GM18526 (cell line): ENCODE measurements at regions not wholly inside any gene's neighbourhood (a gene's known extent, or its start where the extent isn't known, plus 50 kb on each side); places are given as distances from the start of the nearest gene placed in this dataset.

Experiments used
- POLR2A ChIP-seq: IDR thresholded peaks from 3 replicates; pipeline ENCODE4 v1.6.1; 2011; ENCODE audit not compliant: insufficient read length; ENCODE audit errors: extremely low read depth

DNA sequence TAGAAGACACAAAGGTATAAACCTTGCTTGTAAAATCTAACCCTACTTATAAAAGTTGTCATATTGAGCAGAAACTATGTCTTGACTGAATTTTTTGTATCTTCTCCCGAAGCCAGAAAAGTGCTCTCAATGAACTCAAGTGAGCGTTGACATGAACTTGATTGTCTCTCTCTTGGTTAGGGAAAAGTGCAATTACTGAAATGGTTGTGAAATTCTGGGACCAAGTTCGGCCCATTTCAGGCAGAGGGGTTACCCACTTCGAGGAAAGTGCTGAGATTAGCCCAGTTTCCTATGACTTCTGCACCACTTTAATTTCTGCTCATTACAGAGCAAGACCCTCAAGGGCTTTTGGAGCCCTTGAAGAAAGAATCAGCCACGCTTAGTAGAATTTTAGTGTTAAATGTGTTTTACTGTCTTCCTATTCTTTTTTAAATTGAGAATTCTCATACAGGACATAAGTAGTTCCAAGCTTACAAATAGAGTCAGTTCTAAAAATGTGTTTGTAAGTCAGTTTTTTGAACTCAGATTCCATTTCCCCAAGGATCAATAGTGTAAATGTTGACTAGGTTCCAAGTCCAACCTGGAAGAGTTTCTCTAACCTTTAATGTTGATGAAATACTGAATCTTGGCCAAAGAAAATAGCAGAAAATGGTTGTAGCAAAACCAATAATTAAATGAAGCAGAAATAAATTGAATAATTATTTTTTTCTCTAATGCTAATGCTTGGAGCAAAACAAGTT, 125.7 kb upstream of the ACSL4 start:
- no peak for TF ChIP-seq POLR2A

DNA sequence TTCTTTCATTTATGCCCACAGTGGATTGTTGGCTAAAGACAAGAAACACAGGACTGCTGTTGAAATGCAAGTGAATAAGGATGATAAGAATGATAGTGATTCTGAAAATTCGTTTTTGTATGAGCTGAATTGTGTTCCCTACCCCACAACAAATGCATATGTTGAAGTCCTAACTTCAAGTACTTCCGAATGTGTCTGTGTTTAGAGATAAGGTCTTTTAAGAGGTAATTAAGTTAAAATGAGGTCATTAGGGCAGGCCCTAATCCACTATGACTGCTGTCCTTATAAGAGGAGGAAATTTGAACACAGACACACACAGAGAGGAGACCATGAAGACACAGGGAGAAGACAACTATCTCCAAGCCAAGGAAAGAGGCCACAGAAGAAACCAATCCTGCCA, 126.6 kb upstream of the ACSL4 start:
- no peak for TF ChIP-seq POLR2A

DNA sequence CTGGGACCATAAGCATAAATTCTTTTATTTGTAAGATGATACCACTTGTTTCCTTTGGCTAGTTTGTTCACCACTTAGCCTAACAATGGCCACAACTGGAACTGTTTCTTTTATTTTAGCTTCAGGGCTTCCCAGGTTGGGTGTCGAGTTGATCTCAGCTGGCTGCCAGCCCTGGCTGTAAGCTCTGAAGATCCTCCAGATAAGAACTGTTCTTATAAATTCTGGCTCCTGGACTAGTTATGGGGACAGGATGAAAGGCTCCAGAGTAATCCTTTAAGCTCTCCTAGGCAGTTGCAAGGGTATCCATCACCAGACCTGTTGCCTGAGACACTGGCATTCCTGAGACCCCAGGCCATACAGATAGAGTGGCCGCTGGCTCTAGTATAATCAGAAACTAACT, 129.4 kb upstream of the ACSL4 start:
- no peak for TF ChIP-seq POLR2A

DNA sequence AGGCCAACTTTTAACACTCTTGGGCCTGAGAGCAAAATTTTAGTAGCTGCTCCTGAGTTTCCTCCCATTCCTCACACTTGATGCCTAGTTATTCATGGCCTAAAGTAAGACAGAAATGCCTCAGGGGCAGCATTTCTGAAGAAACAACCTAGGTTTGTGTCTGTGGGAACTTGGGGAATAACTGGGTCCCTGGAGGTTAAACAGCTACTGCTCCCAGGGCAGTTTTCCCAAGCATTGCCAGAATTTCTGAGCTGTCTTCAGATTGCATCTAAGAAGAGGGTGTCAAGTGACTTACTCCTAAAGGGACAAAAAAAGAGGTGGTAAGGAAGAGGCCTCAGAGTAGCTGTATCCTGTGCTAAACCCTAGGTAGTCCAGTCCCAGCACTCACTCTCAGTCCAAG, 130.8 kb upstream of the ACSL4 start:
- no peak for TF ChIP-seq POLR2A

- TF ChIP-seq POLR2A: no peak
Measured at GRCh38 chrX:109871121-109871888, 131.6 kb upstream of the TMEM164 start.

GRCh38 chrX:109872021-109872732, 130.7 kb upstream of the TMEM164 start:
- TF ChIP-seq POLR2A: no peak

GRCh38 chrX:109873574-109873973, 129.3 kb upstream of the TMEM164 start:
- TF ChIP-seq POLR2A: no peak

DNA sequence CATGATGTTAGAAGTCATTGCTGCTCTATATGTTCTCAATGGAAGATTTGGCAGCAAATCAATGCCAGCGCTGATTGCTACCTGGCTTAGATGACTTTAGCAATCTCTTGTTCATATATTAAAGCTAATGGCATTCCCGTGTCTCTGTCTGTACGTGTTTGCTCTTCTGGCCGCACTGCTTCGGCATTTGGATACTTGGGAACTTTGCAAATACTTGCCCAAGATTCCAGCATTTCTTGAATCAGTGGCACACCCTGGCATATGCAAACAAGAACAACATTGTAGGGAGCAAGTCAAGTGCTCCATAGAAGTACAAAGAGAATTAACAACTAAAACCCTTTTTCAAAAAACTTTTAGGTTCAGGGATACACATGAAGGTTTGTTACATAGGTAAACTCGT, 128.9 kb upstream of the TMEM164 start:
- TF ChIP-seq POLR2A: no peak

- TF ChIP-seq POLR2A: no peak
Measured at GRCh38 chrX:109874548-109874947, 128.4 kb upstream of the TMEM164 start.

DNA sequence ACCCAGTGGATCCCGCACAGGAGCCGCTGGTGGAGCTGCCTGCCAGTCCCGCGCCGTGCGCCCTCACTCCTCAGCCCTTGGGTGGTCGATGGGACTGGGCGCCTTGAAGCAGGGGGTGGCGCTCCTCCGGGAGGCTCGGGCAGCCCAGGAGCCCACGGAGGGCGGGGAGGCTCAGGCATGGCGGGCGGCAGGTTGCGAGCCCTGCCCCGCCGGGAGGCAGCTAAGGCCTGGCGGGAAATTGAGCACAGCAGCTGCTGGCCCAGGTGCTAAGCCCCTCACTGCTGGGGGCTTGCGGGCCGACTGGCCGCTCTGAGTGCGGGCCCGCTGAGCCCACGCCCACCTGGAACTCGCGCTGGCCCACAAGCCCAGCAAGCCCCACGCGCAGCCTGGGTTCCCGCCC, 127.1 kb upstream of the TMEM164 start:
- TF ChIP-seq POLR2A: no peak

DNA sequence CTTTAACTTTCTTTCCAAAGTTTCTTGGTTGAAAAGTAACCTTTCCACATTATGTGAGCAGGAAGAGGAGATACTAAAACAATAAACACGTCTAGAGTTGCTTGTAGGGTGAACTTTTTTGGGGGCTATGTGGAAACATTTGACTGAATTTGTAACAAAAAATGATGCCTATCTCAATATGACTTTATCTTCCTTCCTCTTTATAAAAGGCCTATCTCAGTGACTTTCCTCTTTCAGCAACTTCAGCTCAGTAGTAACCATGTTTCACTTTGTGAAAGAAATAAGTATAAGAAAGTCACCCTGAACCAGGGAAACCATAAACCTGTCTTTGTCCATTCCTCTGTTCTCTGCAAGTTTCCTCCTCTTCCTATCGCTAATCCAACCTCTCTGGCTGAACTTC, 124.7 kb upstream of the TMEM164 start:
- TF ChIP-seq POLR2A: no peak

- TF ChIP-seq POLR2A: no peak
Measured at GRCh38 chrX:109879991-109880390, 122.9 kb upstream of the TMEM164 start.

GRCh38 chrX:109880629-109881028, 122.3 kb upstream of the TMEM164 start:
- no peak for TF ChIP-seq POLR2A

DNA sequence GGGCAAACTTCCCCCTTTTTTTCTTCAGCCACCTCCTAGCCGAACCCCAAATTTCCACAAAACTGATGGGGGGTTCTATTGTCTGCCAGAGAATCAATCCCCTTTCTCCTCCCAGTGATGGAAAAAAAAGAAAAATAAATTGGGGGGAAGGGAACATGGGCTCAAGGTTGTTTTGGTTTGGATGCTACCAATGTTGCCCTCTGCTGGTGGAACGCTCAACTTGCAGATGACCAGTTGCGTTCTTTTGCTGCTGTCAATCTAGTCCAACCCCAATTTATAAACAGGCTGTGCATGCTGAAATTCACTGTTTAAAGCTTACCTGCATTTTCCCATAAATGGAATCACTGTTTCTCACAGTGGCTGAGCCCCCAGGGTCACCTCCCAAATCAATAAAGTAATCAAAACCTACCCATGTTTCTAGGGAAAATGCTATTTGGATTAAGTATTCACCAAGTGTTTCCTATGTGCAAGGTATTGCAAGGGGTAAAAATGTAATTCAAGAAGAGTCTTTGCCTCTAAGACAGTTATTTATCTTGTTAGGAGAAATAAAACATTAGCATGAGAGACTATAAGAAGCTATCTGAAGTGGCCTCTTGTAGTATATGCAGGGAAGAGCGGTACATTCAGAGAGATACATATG, 116.7 kb upstream of the TMEM164 start:
- no peak for TF ChIP-seq POLR2A

GRCh38 chrX:109889289-109890006, 113.5 kb upstream of the TMEM164 start:
- TF ChIP-seq POLR2A: no peak
